NCI-H748 treated with DMSO at 0.1 percent for 48 hours (cell line): ENCODE measurements at regions not wholly inside any gene's neighbourhood (a gene's known extent, or its start where the extent isn't known, plus 50 kb on each side); places are given as distances from the start of the nearest gene placed in this dataset.

ENCODE experiments used
- DNase-seq: peaks from one replicate; lab custom pipeline; 2025; lab: John Stamatoyannopoulos, UW

DNA sequence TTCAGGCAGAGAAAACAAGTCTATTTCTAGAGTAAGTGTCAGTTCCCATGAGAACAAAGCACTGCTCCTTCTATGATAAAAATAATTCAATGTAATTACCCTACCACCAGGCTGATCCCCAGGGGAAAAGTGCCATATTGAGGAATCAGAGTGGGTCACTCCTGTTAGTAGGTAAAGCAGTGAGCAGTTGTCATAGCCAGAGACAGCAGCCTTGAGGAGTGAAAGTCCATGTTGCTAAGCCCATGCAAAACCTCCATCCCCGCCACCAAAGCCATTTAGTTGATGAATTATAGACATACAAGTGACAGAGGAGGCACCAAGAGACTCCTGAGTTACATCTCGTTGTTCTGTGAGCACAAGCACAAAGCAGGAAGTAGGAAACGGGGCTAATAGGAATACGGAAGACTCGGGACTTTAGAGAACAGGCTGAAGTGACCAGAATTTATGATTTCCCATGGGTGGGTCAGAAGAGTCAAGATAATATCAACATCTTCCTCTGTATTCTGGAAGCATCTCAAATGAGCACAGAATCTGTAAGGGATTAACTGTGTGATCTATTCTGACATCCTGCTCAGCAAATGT is 197.9 kb downstream of the MAFB start:
- no peak for DNase-seq

DNA sequence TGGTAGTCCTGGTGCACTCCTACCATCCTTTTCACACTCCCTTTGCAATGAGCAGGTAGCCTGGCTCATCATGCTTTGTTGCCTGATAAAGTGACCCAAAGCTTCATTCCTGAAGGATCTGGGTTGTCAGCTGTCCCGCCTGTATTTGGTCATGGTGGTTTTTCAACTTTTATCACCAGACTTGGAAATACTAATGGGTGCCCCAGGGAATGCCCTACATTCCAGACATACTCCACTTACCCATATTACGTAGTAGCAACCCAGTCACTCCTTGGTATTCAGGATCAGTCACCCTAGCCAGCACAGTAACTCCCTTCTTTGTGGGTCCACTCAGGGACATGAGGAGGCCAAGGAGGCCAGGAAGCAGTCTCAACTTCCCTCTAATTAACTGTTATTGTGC is 199.2 kb downstream of the MAFB start:
- DNase-seq: no peak

DNA sequence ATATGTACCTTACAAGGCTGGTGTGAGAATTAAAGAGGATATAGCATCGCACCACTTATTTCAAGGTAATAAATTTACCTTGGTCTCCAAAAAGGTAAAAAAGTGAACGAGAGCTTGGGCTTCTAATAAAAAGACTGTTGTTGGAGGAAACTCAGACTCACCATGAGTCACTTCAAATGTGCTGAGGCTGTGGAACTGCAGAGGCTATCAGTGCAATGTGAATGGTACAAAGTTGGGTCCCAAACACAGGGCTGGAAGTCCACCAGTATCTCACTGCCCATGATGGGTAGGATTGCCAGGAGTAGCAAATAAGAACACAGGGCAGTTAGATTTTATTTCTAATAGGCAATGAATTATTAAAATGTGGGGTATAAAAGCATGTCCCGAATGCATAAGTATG is 200.6 kb downstream of the MAFB start:
- DNase-seq: no peak

DNA sequence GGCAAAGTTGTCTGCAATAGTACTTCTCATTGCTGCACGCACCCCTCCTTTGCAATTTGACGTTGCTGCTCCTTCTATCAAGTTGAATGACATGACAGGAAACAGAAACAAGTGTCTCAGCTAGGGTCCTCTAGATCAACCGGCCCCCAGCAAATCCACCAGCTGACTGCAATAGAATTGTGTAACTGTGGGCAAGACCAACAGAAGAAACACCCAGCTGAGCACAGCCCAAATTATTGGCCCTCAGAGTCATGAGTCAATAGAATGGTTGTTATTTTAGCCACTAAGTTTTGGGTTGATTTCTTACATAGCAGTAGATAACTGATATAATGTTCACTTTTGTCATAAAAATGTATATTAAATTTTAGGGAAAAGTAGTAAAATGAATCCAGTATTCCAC is 202.7 kb downstream of the MAFB start:
- DNase-seq: no peak

DNA sequence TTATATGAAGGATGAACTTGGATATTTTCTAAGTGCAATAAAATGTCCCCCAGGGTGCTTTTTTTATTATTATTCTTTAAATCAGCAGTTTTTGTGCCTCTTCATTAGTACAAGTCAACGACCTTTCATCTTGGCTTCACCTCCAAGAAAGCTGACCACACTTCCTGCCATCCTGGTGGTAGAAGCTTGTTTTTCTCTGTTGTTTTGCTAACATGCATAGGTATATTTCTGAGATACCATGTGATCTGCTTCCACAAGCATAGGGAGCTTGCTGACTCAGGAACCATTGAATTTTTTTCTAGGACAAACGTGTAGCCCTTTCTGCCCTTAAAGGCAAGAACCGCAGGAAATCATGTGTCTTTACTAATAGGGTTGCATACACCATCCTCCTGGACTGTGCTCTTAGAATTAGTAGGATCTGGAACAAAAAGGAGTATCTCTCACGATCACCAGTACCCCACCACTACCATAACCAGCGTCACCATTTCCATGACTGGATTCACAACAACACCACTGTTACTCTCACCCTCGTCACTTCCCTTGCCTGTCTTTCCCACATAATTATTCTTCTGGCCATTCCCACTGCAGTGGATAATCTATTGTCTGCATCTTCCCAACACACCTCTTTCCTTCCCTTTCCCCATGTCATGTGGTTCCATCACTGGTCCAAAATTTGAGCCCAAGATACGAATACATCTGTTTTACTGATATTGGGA is 207.1 kb downstream of the MAFB start:
- no peak for DNase-seq

DNA sequence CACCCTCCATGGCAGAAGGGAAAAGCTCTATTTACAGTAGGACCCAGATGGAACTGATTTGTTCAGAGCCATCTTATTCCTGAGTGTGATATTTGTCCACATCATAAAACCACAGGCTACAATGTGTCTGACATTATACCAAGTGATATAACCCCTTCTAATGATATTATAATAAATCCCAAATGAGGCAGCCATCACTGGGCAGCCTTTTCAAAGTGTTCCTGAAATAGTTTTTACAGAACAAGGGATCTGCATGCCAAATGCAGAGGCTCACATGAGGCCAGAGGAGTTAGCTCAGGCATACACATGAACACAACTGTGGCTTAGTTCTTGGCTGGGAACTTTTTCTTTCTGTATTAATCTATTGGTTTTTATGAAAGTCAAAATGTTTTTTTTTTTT is 207.7 kb downstream of the MAFB start:
- DNase-seq: no peak

DNA sequence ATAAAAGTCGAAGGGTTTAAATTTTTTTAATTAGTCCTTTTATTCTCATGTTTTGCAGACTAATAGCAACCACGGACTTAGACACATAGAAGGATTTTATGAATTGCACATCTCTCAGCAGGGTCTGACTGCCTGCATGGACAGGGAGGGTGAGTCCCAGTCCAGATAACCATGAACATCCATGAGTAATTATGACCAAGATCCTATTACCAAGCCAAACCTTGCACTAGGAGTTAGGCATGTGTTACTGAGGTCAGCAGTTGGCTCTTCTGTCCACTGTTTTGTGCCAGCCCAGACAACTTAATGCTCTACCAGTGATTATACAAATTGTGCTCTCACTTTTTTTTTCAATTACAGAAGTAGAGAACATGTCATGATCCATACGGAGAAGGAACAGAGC is 211.2 kb downstream of the MAFB start:
- no peak for DNase-seq

DNA sequence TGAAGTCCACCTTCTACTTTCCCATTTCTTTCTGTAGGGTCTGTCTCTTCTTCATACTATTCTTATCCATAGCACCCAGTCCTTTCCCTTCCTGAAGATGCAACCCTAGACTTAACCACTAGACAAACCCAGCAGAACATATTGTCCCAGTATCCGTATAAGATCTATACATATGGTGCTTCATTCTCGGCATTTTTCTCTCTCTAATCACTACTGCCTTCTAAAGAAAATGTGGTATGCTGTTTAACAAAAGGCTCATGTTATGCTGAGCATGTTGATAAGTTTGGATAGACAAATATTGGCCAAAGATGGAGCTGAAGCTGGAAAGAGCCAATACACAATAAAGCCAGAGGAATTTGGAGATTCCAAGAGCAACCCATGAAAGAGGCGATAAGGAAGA is 212.6 kb downstream of the MAFB start:
- DNase-seq: no peak

DNA sequence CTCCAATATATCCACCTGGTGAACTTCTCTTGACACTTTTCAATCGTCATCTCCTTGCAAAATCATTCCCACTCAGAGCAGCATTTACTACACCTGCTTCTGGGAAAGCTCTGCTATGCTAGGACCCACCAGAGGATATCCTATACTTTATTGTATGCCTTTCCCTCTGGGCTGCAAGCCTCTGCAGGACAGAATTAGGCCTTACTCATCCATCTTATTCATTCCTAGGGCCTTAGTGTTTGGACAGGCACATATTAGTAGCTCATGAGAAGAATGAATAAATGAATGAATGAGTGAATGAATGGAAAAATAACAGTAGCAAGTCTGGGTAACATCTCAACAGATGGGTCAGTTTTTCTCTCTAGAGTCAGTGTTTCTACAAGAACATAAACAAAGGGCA is 216.1 kb downstream of the MAFB start:
- DNase-seq: no peak

DNA sequence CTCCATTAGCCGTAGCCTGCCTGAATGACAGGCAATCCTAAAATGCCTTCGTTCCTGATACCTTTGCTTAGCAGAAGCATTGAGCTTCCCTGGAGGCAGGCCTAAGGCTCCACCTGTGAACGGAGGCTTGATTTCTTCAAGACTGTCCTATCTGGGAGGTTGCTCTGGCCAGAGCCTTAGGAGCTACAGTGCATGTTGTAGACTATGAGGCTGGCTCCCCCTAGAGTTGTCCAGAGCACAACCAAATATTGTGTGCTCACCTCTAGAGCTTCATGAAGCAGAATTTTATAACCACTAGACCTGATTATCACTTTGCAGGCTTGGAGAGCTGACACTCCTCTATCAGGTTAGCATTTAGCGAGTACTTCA is 217.8 kb downstream of the MAFB start:
- DNase-seq: no peak

DNA sequence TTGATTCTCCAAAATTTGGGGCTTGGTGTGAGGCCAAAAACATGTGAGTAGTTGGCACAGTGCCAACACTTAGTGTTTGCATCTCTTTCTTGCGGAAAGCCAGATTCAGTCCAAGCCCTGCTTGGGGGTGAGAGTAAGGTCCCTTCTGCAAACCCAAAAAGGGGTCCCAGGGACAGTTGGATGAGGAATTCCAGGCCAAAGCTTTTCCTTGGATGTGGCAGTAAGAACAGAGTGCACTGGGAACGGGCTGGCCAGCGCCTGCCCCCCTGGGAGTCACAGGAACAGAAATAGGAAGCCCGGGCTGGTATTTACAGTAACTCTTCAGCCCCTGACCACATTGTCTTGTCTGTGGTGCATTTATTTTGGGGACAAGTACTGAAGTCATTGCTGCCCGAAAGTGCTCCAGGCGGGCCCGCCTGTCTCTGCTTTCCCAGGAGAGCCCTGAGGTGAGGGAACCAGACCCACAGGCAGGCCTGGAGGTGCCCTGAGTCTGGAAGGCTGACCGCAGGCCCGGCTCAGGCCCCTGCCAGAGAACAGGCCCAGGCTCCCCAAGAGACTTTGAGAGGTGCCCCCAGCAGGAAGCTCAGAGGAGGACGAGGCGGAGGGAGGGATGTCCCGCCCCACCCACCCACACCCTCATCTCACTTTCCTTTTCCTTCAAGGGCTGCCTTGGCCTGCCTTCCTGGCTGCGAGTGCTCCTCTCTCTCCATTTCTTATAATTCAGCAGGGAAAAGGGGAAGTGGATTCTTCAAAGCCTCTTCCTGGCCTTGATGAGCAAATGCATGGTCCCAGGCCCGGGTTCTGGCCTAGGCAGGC is 218.4 kb downstream of the MAFB start:
- DNase-seq: no peak

DNA sequence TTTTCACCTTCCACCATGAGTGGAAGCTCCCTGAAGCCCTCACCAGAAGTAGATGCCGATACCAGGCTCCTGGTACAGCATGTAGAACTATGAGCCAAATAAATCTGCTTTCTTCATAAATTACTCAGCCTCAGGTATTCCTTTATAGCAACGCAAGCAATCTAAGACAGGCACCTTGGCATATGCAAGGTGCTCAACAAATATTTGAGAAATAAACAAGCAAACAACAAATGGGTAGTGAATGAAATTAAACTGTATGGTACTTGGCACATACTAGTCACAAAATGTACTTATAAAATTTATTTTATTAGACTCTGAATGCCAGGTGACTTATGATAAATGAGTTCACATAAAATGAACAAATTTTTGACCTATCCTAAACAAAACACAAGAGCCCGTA is 220.3 kb downstream of the MAFB start:
- DNase-seq: no peak

DNA sequence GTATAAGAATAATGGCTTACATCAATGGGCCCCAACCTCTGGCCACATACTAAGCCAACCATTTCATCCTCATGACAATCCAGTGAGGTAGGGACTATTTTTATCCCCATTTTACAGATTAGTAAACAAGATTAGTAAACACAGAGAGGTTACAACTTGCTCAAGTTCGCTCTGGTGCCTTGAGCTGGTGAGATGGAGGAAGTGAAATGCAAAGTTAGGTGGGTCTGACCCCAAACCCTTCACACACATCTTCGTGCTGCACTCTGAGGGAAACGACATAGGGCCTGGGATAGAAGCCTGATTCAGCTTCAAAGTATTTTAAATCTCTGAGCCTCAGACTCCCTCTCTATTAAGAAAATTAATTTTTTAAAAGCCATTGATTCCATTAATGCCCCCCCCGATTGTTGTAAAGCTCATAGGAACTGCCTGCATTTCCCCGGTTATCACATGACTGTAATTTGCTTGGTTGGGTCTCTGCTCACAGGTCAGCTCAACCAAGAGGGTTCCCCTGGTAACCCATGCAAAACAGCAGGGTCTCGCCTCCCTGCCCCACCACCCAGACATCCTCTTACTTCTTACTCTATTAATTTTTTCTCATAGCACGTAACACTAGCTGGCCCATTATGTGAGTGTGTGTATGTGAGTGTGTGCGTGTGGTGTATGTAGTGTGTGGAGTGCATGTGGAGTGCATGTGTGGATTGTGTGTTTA is 221.2 kb downstream of the MAFB start:
- no peak for DNase-seq

DNA sequence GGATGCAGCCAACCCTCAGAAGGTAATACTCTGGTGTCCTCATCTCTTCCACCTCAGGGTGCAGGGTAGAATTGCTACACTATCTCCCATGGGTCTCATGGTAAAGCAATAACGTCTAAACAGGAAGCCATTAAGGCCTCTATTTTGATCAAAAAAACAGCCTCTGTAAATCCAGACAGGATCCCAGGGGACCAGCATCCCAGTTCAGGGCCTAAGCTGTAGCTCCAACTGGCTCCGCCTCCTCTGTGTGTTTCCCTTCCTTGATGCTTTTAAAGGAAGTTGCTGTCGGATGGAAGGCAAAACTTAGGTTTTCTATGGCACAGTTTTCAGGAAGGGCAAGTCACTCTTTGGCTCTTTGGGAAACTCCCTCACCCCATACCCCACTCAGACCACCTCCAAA is 222.0 kb downstream of the MAFB start:
- no peak for DNase-seq

DNA sequence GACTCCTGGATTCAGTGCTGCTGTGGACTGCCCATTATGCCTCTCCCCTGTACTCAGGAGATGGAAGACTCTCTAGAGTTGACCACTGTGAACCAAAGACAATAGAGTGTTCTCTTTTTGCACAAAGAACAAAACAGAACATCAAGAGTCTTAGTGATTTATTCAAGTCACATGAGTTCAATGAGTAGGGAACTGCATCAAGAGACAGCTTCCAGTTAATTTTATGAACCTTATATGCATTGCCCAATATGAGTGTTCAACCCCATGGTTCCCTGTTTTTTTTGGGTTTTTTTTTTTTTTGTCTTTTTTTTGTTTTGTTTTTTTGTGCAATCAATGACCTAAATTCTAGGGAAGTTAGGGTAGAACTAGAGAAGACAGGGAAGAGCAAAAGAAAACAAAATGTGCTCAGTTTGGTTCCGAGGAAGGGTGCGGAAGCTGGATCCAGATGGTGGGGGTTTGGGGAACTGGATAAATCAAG is 224.3 kb downstream of the MAFB start:
- no peak for DNase-seq

DNA sequence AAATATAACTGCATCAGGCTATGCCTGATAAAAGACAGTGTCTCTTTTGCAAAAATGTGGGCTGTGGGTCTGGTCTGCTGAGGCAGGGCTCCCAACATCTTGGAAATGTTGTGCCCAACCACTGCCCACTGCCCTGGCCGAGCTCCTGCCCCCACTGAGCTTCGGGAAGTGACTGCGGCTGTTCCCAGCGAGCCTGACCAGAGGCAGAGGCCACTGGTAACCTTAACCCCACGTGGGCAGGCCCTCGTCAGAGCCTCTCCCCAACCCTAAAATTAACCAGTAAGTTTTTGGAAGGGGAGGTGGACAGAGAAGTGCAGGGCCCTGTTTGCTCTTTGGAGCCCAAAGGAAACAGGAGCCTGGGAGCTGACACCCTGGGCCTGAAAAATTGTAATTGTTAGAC is 225.9 kb downstream of the MAFB start:
- no peak for DNase-seq

DNA sequence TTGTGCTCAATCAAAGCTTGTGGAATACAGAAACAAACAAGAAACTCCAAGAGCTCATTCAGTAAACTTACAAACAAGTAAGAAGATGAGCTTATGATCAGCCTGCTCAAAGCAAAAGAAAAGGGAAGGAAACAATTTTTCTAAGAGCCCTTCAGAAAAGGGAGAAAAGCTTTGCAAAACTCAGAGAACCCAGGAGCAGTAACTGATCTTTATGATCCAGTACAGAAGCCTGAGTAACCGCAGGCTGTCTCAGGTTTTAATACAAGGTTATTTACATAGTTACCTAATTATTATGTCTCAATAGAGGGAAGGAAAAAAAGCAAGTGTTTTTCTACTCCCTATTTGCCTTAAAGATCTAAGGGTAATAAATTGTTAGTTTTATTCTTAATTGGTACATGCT is 226.5 kb downstream of the MAFB start:
- DNase-seq: no peak

DNA sequence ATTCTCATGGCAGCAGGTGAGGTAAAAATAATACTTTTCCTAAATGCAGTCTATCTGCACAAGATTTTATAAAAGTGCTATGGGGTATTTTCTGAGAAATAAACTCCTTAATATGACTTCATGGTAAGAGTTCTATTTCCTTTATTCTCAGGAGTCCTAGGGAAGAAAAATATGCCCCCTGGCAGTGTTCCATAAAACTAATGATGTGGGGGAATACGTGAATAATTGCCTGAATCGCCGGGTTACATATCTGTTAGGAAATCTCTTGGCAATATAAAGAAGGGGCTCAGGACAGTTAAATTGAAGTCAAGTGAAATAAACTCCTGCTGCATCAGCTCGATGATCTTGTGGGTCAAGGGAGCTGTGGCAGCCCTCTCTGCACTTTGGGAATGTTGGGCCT is 229.7 kb downstream of the MAFB start:
- no peak for DNase-seq

DNA sequence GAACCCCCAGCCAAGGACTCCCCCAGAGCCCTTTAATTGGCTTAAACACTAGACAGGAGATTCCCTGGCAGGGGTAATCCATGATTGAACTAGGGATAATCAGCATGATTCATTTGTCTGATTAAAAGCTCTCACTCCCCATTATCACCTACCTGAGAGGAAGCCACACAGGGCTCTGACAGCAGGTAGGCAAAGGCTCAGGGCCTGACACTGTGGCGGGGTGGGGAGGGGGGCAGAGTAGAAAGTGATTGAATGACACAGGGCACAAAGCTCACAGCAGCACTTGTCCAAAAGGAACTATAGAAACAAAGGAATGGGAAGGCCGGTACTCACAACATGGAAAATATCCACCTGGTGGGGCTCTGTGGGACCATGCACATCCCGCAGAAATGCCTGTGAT is 231.6 kb downstream of the MAFB start:
- DNase-seq: no peak

DNA sequence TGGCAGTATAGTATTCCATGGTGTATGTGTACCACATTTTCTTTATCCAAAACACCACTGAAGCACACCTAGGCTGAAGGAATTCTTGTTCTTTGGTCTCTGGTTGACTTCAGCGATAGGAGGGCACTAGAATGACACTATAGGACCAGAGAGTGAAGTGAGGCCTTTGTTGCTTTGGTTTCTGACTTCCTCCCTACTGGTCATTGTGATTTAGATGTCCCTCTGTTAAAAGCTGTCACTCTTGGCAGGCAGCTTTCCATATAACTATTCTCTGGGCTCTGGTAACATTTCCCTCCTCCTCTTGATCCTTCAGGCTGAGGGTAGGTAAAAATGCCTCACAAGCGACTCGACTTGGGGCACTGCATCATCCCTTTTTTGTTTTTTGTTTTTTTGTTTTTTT is 236.3 kb downstream of the MAFB start:
- DNase-seq: no peak

DNA sequence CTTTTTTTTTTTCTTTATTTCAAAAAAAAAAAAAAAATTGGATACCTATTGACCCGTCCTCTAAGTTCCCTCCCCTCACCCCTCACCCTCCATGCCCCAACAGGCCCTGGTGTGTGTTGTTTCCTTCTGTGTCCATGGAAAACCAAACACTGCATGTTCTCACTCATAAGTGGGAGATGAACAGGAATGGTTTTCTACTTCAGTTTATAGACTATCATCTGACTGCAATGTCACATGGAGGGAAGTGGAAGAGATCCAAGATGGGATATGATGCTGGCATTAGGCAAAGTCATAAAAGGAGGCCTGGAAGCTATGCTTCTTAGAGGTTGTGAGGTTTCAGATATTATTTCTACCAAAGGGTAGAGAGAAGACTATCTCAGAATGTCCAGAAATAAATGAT is 237.5 kb downstream of the MAFB start:
- DNase-seq: no peak

DNA sequence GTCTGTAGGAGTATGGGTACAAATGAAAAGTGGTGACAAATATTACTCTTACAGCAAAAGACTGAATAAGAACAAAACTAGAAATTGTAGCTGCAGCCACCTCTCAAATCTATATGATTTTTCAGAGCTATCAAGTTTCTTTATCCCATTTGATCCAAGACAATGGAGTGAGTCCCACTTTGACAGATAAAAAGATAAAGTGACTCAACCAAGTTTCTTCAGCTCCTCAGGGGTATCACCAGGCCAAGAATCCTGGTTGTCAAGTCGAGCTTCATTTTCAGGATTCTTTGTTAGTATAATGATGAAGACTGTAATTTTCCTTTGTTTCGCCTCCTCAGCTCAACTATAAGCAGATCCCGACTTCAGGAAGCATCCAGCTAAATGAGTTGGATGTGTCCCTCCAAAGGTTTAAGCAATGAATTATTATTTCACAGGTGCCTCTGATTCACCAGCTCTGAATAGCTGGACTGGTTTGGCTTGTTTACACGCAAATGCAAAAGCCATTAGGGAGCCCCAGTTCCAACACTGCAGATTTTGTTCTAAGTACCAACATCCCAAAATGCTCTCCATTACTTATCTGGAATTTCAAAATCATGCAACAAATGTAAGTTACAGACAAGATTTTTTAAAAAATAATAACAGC is 238.9 kb downstream of the MAFB start:
- DNase-seq: no peak
